H1 (cell line): ENCODE measurements at regions not wholly inside any gene's neighbourhood (a gene's known extent, or its start where the extent isn't known, plus 50 kb on each side); places are given as distances from the start of the nearest gene placed in this dataset.

ENCODE experiments used
- BRCA1 ChIP-seq: IDR thresholded peaks from 2 replicates; pipeline ENCODE4 v1.6.1; 2012; ENCODE audit warnings: low read depth, low read length, improper control_type of control experiment
- EP300 ChIP-seq, 2 experiments: IDR thresholded peaks; 1 replicate in 1 of 2; 2 replicates in 1 of 2; pipeline ENCODE4 v1.6.1; 2011 to 2012; ENCODE audit warnings: low read depth in 2 of 2, low read length in 2 of 2, mild to moderate bottlenecking in 2 of 2, borderline replicate concordance in 1 of 2, inconsistent platforms in 1 of 2, moderate library complexity in 1 of 2
- JUN ChIP-seq: IDR thresholded peaks from 2 replicates; pipeline ENCODE4 v1.6.1; 2011; ENCODE audit warnings: low read depth, mild to moderate bottlenecking, improper control_type of control experiment, low read length
- POLR2AphosphoS5 ChIP-seq: IDR thresholded peaks from 2 replicates; pipeline ENCODE4 v1.6.1; 2011; ENCODE audit warnings: low read depth, low read length
- RAD21 ChIP-seq, 2 experiments: IDR thresholded peaks in 1 of 2; conservative IDR thresholded peaks in 1 of 2; 2 replicates each; pipeline ENCODE4 v1.6.1; 2011; ENCODE audit warnings: low read depth in 2 of 2, low read length in 2 of 2, improper control_type of control experiment in 1 of 2, inconsistent platforms in 1 of 2, mild to moderate bottlenecking in 1 of 2, moderate library complexity in 1 of 2
- RFX5 ChIP-seq: IDR thresholded peaks from 2 replicates; pipeline ENCODE4 v1.6.1; 2011; ENCODE audit warnings: low read depth, low read length, improper control_type of control experiment, borderline replicate concordance
- TF ChIP-seq, protein P1 (sequence below): IDR thresholded peaks from 2 replicates; pipeline ENCODE4 v1.6.1; 2011; ENCODE audit warnings: low read depth, mild to moderate bottlenecking, low read length; ENCODE audit not compliant: insufficient read depth
- TF ChIP-seq, protein P2 (sequence below): IDR thresholded peaks from 2 replicates; pipeline ENCODE4 v1.6.1; 2012; ENCODE audit warnings: inconsistent platforms
- TF ChIP-seq, protein P3 (sequence below), 3 experiments: IDR thresholded peaks; 1 replicate in 2 of 3; 2 replicates in 1 of 3; pipeline versions ENCODE4 v1.5.1 to v1.6.1; 2011; ENCODE audit warnings: low read length in 3 of 3, mild to moderate bottlenecking in 3 of 3, inconsistent platforms in 2 of 3, low read depth in 1 of 3, moderate library complexity in 1 of 3; ENCODE audit not compliant: insufficient read depth in 1 of 3; ENCODE audit errors: control extremely low read depth in 1 of 3

DNA sequence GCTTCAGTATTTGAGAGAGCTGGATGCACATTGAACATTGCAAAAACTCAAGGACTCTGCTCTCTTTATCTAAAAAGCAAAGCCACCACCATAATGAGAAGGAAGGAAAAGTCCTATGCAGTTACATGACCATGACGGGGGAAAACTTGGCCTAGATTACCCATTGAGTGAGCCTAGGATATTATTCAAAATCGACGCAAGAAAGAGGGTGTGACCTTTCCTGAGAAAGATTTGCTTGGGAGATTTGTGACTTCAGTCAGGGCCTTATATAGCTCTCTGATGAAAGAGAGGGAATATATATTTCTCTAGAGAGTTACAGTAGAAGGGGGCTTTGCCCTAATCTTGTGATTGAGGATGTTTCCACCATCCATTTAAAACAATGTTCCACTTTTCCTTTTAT, 153.0 kb upstream of the DPYD start:
- TF ChIP-seq RAD21 (IDR thresholded peaks at IDR 0.05 in 1 of 2, conservative IDR thresholded peaks at IDR 0.05 in 1 of 2; ENCODE audit: low read depth in 2 of 2, low read length in 2 of 2): no peak
- TF ChIP-seq, protein P1, sequence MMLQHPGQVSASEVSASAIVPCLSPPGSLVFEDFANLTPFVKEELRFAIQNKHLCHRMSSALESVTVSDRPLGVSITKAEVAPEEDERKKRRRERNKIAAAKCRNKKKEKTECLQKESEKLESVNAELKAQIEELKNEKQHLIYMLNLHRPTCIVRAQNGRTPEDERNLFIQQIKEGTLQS: no peak
- TF ChIP-seq, protein P2, sequence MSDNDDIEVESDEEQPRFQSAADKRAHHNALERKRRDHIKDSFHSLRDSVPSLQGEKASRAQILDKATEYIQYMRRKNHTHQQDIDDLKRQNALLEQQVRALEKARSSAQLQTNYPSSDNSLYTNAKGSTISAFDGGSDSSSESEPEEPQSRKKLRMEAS: no peak
- TF ChIP-seq, protein P3, sequence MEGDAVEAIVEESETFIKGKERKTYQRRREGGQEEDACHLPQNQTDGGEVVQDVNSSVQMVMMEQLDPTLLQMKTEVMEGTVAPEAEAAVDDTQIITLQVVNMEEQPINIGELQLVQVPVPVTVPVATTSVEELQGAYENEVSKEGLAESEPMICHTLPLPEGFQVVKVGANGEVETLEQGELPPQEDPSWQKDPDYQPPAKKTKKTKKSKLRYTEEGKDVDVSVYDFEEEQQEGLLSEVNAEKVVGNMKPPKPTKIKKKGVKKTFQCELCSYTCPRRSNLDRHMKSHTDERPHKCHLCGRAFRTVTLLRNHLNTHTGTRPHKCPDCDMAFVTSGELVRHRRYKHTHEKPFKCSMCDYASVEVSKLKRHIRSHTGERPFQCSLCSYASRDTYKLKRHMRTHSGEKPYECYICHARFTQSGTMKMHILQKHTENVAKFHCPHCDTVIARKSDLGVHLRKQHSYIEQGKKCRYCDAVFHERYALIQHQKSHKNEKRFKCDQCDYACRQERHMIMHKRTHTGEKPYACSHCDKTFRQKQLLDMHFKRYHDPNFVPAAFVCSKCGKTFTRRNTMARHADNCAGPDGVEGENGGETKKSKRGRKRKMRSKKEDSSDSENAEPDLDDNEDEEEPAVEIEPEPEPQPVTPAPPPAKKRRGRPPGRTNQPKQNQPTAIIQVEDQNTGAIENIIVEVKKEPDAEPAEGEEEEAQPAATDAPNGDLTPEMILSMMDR (IDR thresholded peaks at IDR 0.05; ENCODE audit: control extremely low read depth in 1 of 3, insufficient read depth in 1 of 3, low read depth in 1 of 3, low read length in 3 of 3): no peak
- no peak for TF ChIP-seq POLR2AphosphoS5
- TF ChIP-seq RFX5: no peak
- no peak for TF ChIP-seq BRCA1
- TF ChIP-seq EP300 (IDR thresholded peaks at IDR 0.05; ENCODE audit: borderline replicate concordance in 1 of 2, low read depth in 2 of 2, low read length in 2 of 2): no peak
- TF ChIP-seq JUN: no peak
